Neural cell (in vitro differentiated cells): ENCODE measurements at regions not wholly inside any gene's neighbourhood (a gene's known extent, or its start where the extent isn't known, plus 50 kb on each side); places are given as distances from the start of the nearest gene placed in this dataset.

ENCODE experiments used
- H2AFZ ChIP-seq: fragments of 200-600, 300-800 bp; sonication (generic), shearing (Covaris generic); 2 replicates; pipeline ENCODE4 v1.6.0; 2014; ENCODE audit warnings: low read depth, mild to moderate bottlenecking, antibody characterized with exemption, low read length, moderate library complexity
- H3F3A ChIP-seq: fragments of 200-600 bp; shearing (Covaris generic); 2 replicates; pipeline ENCODE4 v1.6.1; 2016; ENCODE audit warnings: mild to moderate bottlenecking, moderate library complexity, mixed read lengths, antibody characterized with exemption, low read length; ENCODE audit not compliant: insufficient read depth, poor library complexity, severe bottlenecking
- H3K27ac ChIP-seq: fragments of 200-600, 300-800 bp; sonication (generic), shearing (Covaris generic); 2 replicates; pipeline ENCODE4 v1.5.1; 2014; ENCODE audit warnings: mild to moderate bottlenecking, low read length, moderate library complexity
- H3K27me3 ChIP-seq: fragments of 300-800, 200-600 bp; sonication (generic), shearing (Covaris generic); 2 replicates; pipeline ENCODE4 v1.6.0; 2014; ENCODE audit warnings: mild to moderate bottlenecking, low read depth, low read length, moderate library complexity; ENCODE audit not compliant: insufficient read depth
- H3K36me3 ChIP-seq: fragments of 300-800, 200-600 bp; sonication (generic), shearing (Covaris generic); 2 replicates; pipeline ENCODE4 v1.5.1; 2014; ENCODE audit warnings: mild to moderate bottlenecking, antibody characterized with exemption, low read length, moderate library complexity; ENCODE audit not compliant: insufficient read depth
- H3K4me2 ChIP-seq: fragments of 300-800, 200-600 bp; sonication (generic), shearing (Covaris generic); 2 replicates; pipeline ENCODE4 v1.6.0; 2014; ENCODE audit warnings: mild to moderate bottlenecking, low read length
- H3K4me3 ChIP-seq: fragments of 300-800, 200-600 bp; sonication (generic), shearing (Covaris generic); 2 replicates; pipeline ENCODE4 v1.5.1; 2014; ENCODE audit warnings: mild to moderate bottlenecking, low read length, moderate library complexity
- H3K79me2 ChIP-seq: fragments of 200-600 bp; shearing (Covaris generic); replicated peaks from 2 replicates; pipeline ENCODE4 v1.6.0; 2014; ENCODE audit warnings: mild to moderate bottlenecking, low read length, moderate library complexity; ENCODE audit not compliant: insufficient read depth
- H3K9ac ChIP-seq: fragments of 300-800, 200-600 bp; sonication (generic), shearing (Covaris generic); 2 replicates; pipeline ENCODE4 v1.6.1; 2016; ENCODE audit warnings: mild to moderate bottlenecking, low read length, mixed read lengths
- H3K9me2 ChIP-seq: fragments of 200-600 bp; shearing (Covaris generic); 2 replicates; pipeline ENCODE4 v1.6.1; 2016; ENCODE audit warnings: mild to moderate bottlenecking, low read length, mixed read lengths; ENCODE audit not compliant: insufficient read depth
- H3K9me3 ChIP-seq: fragments of 200-600, 300-800 bp; sonication (generic), shearing (Covaris generic); 2 replicates; pipeline ENCODE4 v1.6.1; 2016; ENCODE audit warnings: mild to moderate bottlenecking, mixed run types, low read length, moderate library complexity, mixed read lengths
- H4K20me1 ChIP-seq: fragments of 200-600 bp; shearing (Covaris generic); 2 replicates; pipeline ENCODE4 v1.6.1; 2016; ENCODE audit warnings: mild to moderate bottlenecking, mixed run types; ENCODE audit not compliant: insufficient read depth
- EP300 ChIP-seq: fragments of 450-650 bp; conservative IDR thresholded peaks from 2 replicates; pipeline ENCODE4 v1.6.1; 2014; ENCODE audit warnings: antibody characterized with exemption, mild to moderate bottlenecking, moderate library complexity; ENCODE audit not compliant: poor library complexity, severe bottlenecking
- EZH2 ChIP-seq: fragments of 200-600, 300-800 bp; shearing (Covaris generic), sonication (generic); IDR thresholded peaks from 2 replicates; pipeline ENCODE4 v1.6.1; 2014; ENCODE audit warnings: antibody characterized with exemption, low read length, borderline replicate concordance, mild to moderate bottlenecking; ENCODE audit not compliant: insufficient read depth, poor library complexity, severe bottlenecking
- MXI1 ChIP-seq: fragments of 450-650 bp; conservative IDR thresholded peaks from 2 replicates; pipeline ENCODE4 v1.6.1; 2014; ENCODE audit warnings: antibody characterized with exemption, mild to moderate bottlenecking; ENCODE audit not compliant: poor library complexity, severe bottlenecking
- POLR2AphosphoS5 ChIP-seq: IDR thresholded peaks from 2 replicates; pipeline ENCODE4 v1.6.1; 2012
- RAD21 ChIP-seq: fragments of 450-650 bp; conservative IDR thresholded peaks from 2 replicates; pipeline ENCODE4 v1.6.1; 2014; ENCODE audit warnings: antibody characterized with exemption, mild to moderate bottlenecking, moderate library complexity
- SMC3 ChIP-seq: fragments of 450-650 bp; conservative IDR thresholded peaks from 2 replicates; pipeline ENCODE4 v1.6.1; 2014; ENCODE audit warnings: antibody characterized with exemption, mild to moderate bottlenecking, moderate library complexity; ENCODE audit not compliant: poor library complexity
- TAF1 ChIP-seq: IDR thresholded peaks from 2 replicates; pipeline ENCODE4 v1.6.1; 2012; ENCODE audit warnings: low read depth
- TF ChIP-seq, protein P1 (sequence below): IDR thresholded peaks from 2 replicates; pipeline ENCODE4 v1.6.1; 2012; ENCODE audit warnings: borderline replicate concordance
- TF ChIP-seq, protein P2 (sequence below): fragments of 450-650 bp; IDR thresholded peaks from 2 replicates; pipeline ENCODE4 v1.5.1; 2014; ENCODE audit warnings: antibody characterized with exemption, mild to moderate bottlenecking, moderate library complexity; ENCODE audit not compliant: poor library complexity, severe bottlenecking

DNA sequence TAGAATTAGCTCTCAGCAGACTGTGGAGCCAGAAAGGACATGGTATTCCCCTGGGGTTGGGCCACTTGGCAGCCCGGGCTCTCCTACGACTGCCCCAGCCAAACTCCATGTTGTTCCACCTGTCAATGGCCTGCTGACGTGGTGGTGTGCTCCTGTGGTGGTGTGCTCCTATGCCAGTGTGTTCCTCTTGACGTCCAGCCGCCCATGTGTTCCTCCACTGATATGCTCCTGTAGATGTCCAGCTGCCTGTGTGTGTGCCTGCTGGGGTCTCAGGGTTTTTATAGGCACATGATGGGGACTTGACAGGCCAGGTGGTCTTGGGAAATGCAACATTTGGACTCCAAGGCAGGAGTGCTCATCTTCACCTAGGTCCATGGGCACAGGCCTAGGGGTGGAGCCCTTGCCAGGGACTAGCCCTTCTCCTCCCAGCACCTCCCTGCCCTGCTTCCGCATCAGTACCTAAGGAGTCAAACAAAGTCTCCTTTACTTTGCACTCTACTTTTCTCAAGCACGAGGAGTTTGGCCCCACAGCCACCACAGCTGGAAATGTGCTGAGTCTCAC lies 133.5 kb downstream of the TINAG start:
- no peaks in the 10 kb centered on the region for H4K20me1 ChIP-seq
- no peaks in the 10 kb centered on the region for H3K27me3 ChIP-seq
- no peaks in the 10 kb centered on the region for H3K9me3 ChIP-seq
- H3K79me2 ChIP-seq, result no peaks in the 10 kb centered on the region
- H3K4me2 ChIP-seq, result no peak overlapping the region
- H3K27ac ChIP-seq, result no peak overlapping the region
- no peak overlapping the region for H3K9ac ChIP-seq
- H3K9me2 ChIP-seq, result no peaks in the 10 kb centered on the region
- no peaks in the 10 kb centered on the region for H3K36me3 ChIP-seq
- TF ChIP-seq EZH2, result no peak
- TF ChIP-seq, protein P1, sequence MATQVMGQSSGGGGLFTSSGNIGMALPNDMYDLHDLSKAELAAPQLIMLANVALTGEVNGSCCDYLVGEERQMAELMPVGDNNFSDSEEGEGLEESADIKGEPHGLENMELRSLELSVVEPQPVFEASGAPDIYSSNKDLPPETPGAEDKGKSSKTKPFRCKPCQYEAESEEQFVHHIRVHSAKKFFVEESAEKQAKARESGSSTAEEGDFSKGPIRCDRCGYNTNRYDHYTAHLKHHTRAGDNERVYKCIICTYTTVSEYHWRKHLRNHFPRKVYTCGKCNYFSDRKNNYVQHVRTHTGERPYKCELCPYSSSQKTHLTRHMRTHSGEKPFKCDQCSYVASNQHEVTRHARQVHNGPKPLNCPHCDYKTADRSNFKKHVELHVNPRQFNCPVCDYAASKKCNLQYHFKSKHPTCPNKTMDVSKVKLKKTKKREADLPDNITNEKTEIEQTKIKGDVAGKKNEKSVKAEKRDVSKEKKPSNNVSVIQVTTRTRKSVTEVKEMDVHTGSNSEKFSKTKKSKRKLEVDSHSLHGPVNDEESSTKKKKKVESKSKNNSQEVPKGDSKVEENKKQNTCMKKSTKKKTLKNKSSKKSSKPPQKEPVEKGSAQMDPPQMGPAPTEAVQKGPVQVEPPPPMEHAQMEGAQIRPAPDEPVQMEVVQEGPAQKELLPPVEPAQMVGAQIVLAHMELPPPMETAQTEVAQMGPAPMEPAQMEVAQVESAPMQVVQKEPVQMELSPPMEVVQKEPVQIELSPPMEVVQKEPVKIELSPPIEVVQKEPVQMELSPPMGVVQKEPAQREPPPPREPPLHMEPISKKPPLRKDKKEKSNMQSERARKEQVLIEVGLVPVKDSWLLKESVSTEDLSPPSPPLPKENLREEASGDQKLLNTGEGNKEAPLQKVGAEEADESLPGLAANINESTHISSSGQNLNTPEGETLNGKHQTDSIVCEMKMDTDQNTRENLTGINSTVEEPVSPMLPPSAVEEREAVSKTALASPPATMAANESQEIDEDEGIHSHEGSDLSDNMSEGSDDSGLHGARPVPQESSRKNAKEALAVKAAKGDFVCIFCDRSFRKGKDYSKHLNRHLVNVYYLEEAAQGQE, result no peak
- no peak for TF ChIP-seq MXI1
- TF ChIP-seq, protein P2, sequence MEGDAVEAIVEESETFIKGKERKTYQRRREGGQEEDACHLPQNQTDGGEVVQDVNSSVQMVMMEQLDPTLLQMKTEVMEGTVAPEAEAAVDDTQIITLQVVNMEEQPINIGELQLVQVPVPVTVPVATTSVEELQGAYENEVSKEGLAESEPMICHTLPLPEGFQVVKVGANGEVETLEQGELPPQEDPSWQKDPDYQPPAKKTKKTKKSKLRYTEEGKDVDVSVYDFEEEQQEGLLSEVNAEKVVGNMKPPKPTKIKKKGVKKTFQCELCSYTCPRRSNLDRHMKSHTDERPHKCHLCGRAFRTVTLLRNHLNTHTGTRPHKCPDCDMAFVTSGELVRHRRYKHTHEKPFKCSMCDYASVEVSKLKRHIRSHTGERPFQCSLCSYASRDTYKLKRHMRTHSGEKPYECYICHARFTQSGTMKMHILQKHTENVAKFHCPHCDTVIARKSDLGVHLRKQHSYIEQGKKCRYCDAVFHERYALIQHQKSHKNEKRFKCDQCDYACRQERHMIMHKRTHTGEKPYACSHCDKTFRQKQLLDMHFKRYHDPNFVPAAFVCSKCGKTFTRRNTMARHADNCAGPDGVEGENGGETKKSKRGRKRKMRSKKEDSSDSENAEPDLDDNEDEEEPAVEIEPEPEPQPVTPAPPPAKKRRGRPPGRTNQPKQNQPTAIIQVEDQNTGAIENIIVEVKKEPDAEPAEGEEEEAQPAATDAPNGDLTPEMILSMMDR, result no peak
- TF ChIP-seq TAF1, result no peak
- no peak for TF ChIP-seq SMC3
- no peak for TF ChIP-seq EP300
- TF ChIP-seq POLR2AphosphoS5, result no peak
- TF ChIP-seq RAD21, result no peak
- H3F3A ChIP-seq, result no peaks in the 10 kb centered on the region
- no peak overlapping the region for H2AFZ ChIP-seq
- no peak overlapping the region for H3K4me3 ChIP-seq

DNA sequence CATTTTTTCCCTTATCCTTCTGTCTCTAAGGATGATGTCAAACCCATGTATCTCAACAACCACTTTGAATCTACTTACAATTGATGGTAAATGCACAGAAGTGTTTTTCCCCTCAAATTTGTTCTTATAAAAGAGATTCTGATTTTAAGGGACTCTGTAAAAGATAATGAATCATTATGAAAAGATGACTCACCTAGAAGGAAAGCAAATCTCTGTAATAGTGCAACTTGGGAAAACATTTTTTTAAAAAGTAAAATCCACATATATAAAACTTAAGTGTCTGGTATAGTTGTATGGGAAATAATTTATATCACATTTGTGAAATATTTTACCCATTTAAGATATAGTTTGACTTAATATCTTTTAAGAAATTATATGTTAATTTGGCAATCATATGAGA lies 137.0 kb downstream of the TINAG start:
- Histone ChIP-seq H3K9me3 (no peaks in the 10 kb centered on the region), H2AFZ (no peak overlapping the region), H3K79me2 (no peaks in the 10 kb centered on the region), H4K20me1 (no peaks in the 10 kb centered on the region), H3K9ac (no peak overlapping the region), H3K27me3 (no peaks in the 10 kb centered on the region), H3K27ac (no peak overlapping the region), H3K4me2 (no peak overlapping the region), H3F3A (no peaks in the 10 kb centered on the region), H3K9me2 (no peaks in the 10 kb centered on the region), H3K4me3 (no peak overlapping the region), H3K36me3 (no peaks in the 10 kb centered on the region)
- TF ChIP-seq SMC3, result no peak
- TF ChIP-seq MXI1, result no peak
